Upper lobe of right lung (tissue), 1 donor: ENCODE measurements at regions not wholly inside any gene's neighbourhood (a gene's known extent, or its start where the extent isn't known, plus 50 kb on each side); places are given as distances from the start of the nearest gene placed in this dataset.

Experiments
- ATAC-seq: fragments of 200-7000 bp; cut with Tn5 transposase; one replicate; pipeline ENCODE4 v1.9.1; 2020; ENCODE audit warnings: mild to moderate bottlenecking, moderate library complexity
- DNase-seq: peaks from one replicate; pipeline ENCODE4 v3.0.0-alpha.2; 2020
- H3K27ac ChIP-seq: fragments of 200-600 bp; one replicate; pipeline ENCODE4 v1.8.0; 2022
- H3K27me3 ChIP-seq: fragments of 200-600 bp; one replicate; pipeline ENCODE4 v1.8.0; 2022; ENCODE audit warnings: mild to moderate bottlenecking
- H3K36me3 ChIP-seq: fragments of 200-600 bp; one replicate; pipeline ENCODE4 v1.8.0; 2022
- H3K4me1 ChIP-seq: fragments of 200-600 bp; one replicate; pipeline ENCODE4 v1.8.0; 2022
- H3K4me3 ChIP-seq: fragments of 200-600 bp; one replicate; pipeline ENCODE4 v1.8.0; 2022; ENCODE audit warnings: mild to moderate bottlenecking
- H3K9me3 ChIP-seq: fragments of 200-600 bp; one replicate; pipeline ENCODE4 v1.8.0; 2022
- intact Hi-C: fragments of 100-400 bp; cut with DNase I; formaldehyde crosslinking; loops from one replicate; pipeline ENCODE4 v1.11.0; 2022
- TF ChIP-seq, protein P1 (sequence below): fragments of 200-600 bp; IDR thresholded peaks from one replicate; pipeline ENCODE4 v1.8.0; 2022; ENCODE audit warnings: antibody characterized with exemption
- donor health status: DM: no; HTN: yes; CAD: no; lungs with severe emphysema.

DNA sequence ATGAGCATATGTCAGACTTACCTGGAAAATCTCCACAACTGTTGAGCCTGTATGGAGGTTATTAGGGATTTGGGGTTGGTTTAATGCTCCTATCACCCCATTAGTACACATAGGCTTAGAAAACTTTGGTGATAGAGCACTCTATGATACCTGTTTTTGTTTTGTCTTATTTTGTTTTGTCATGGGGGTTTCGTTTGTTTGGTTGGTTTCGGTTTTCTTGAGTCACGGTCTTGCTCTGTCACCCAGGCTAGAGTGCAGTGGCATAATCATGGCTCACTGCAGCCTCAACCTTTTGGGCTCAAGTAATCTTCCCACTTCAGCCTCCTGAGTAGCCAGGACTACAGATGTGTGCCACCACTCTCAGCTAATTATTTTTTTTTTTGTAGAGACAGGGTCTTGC, 70.0 kb downstream of the MZT1 start:
- no peak overlapping the region for H3K27ac ChIP-seq
- H3K27me3 ChIP-seq: no peaks in the 10 kb centered on the region
- H3K9me3 ChIP-seq: no peaks in the 10 kb centered on the region
- ATAC-seq (no peak), DNase-seq (no peak)
- TF ChIP-seq, protein P1, sequence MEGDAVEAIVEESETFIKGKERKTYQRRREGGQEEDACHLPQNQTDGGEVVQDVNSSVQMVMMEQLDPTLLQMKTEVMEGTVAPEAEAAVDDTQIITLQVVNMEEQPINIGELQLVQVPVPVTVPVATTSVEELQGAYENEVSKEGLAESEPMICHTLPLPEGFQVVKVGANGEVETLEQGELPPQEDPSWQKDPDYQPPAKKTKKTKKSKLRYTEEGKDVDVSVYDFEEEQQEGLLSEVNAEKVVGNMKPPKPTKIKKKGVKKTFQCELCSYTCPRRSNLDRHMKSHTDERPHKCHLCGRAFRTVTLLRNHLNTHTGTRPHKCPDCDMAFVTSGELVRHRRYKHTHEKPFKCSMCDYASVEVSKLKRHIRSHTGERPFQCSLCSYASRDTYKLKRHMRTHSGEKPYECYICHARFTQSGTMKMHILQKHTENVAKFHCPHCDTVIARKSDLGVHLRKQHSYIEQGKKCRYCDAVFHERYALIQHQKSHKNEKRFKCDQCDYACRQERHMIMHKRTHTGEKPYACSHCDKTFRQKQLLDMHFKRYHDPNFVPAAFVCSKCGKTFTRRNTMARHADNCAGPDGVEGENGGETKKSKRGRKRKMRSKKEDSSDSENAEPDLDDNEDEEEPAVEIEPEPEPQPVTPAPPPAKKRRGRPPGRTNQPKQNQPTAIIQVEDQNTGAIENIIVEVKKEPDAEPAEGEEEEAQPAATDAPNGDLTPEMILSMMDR: no peak
- no peak overlapping the region for H3K4me3 ChIP-seq
- intact Hi-C loops: no loop called here
- no peaks in the 10 kb centered on the region for H3K36me3 ChIP-seq
- H3K4me1 ChIP-seq: no peaks in the 10 kb centered on the region

DNA sequence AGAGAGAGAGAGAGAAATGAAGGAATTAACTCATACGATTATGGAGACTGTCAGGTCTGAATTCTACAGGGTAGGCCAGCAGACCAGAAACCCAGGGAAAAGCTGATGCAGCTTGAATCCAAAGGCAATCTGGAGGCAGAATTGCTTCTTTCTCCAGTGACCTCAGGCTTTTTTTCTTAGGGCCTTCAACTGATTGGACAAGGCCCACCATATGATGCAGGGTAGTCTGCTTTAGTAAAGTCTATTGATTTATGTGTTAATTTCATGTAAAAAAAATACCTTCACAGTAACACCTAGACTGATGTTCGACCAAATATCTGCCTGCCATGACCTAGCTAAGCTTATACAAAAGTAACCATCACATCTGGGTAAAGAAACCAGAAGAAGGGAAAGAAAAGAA, 71.1 kb downstream of the MZT1 start:
- intact Hi-C loops: no loop called here
- Histone ChIP-seq H3K4me1 (no peaks in the 10 kb centered on the region), H3K4me3 (no peak overlapping the region), H3K36me3 (no peaks in the 10 kb centered on the region), H3K9me3 (no peaks in the 10 kb centered on the region), H3K27ac (no peak overlapping the region), H3K27me3 (peaks cover 5% of the 10 kb centered on the region)
- DNase-seq (no peak), ATAC-seq (no peak)
- TF ChIP-seq, protein P1: no peak

DNA sequence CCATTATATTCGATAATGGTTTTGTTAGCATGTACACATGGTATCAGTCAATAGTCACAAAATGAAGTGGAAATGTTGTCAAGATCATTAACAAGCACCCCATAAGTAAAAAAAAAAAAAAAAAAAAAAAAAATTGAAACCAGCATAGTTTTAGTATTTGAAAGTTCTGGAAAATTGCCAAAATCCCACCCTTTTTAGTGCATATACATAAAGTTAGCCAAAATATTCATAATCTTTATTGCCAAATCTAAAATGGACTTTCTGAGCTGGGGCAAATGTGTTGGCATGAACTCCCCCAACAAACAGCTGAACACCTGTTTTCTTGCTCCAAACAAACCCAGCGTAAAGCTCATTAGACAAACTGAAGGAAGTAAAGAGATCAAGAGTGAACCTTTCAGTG, 73.9 kb downstream of the MZT1 start:
- DNase-seq (no peak), ATAC-seq (no peak)
- intact Hi-C loops: no loop called here

DNA sequence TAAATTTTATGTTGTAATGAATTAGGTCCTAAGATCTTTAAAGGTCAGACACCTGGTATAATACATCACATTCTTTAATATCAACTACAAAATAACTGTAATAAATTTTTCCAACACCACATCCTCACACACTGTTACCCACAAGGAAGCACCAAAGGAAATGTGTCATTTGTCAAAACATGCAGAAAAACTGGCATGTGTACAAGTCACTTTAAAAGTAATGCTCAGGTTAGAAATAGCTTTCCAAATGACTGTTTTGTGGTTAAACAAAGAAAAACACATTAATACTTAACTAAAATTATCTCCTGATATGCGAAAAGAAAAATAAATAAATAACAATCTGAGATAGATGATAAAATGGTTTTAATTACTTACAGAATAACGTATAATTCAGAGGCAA, 74.7 kb downstream of the MZT1 start:
- Histone ChIP-seq H3K27me3 (peaks cover 6% of the 10 kb centered on the region), H3K27ac (no peak overlapping the region), H3K4me3 (no peak overlapping the region), H3K36me3 (no peaks in the 10 kb centered on the region), H3K9me3 (no peaks in the 10 kb centered on the region), H3K4me1 (no peaks in the 10 kb centered on the region)
- DNase-seq (no peak), ATAC-seq (no peak)
- TF ChIP-seq, protein P1: no peak
- intact Hi-C loops: no loop called here

More for the DNA sequence above, 73.9 kb downstream of the MZT1 start:
- no peaks in the 10 kb centered on the region for H3K4me1 ChIP-seq
- no peak overlapping the region for H3K4me3 ChIP-seq
- TF ChIP-seq, protein P1: no peak
- no peaks in the 10 kb centered on the region for H3K9me3 ChIP-seq
- peaks cover 6% of the 10 kb centered on the region for H3K27me3 ChIP-seq
- H3K36me3 ChIP-seq: no peaks in the 10 kb centered on the region
- H3K27ac ChIP-seq: no peak overlapping the region

DNA sequence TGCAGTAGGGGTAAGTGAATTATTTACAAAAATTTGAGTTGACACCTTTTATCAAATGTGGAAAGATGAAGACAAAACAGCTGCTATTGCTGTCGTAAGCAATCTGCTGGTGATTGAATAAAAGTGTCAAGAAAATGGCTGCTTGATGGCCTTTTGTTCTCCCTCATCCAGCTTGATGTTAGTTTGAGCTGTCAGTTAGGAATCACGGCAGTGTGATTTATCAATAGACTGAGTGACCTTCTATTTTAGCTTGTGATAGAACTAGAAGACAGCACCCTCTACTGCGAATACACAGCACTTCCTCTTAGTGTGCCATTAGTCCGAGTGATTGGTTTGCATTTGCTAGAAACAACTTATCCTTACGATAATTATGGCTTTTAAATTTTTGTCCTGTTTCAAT, 76.3 kb downstream of the MZT1 start:
- Histone ChIP-seq H3K27me3 (peaks cover 6% of the 10 kb centered on the region), H3K4me1 (no peaks in the 10 kb centered on the region), H3K36me3 (no peaks in the 10 kb centered on the region), H3K27ac (no peak overlapping the region), H3K9me3 (no peaks in the 10 kb centered on the region), H3K4me3 (no peak overlapping the region)
- intact Hi-C loops: no loop called here
- TF ChIP-seq, protein P1: peak; percentile 22
- DNase-seq: no peak
- no peak for ATAC-seq

DNA sequence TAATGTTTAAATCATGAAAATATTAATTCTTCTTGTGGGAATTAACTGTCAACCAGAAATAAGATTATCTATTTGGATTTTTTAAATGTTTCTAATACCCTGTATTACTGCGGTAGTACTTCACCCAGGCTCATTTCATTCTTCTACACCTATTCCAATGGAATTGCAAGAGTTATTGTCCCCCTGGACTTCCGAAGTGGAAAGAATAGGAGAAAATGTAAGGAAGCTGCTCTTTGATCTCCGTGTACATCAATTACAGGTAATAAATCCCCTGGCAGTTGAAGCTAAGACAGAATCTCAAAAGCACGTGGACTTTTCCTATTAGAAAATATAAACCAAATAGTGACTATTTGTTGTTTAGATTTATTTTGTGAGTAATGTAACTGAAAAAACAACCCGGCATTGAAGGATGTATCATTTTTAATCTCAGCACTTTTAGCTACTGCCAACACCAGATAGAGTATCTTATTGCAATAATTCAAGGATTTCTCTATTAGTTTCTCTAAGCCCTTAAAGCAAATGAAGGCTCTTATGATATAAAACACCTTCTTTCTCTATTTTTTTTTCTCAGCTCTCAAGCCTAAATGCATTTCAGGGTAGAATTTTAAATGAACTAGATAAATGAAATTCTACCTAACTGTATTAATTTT, 77.3 kb downstream of the MZT1 start:
- ATAC-seq (no peak), DNase-seq (no peak)
- TF ChIP-seq, protein P1: no peak
- Histone ChIP-seq H3K36me3 (no peaks in the 10 kb centered on the region), H3K27me3 (peaks cover 6% of the 10 kb centered on the region), H3K27ac (no peak overlapping the region), H3K9me3 (no peaks in the 10 kb centered on the region), H3K4me3 (no peak overlapping the region), H3K4me1 (no peaks in the 10 kb centered on the region)
- intact Hi-C loops: no loop called here
